H1 (cell line): ENCODE measurements at regions not wholly inside any gene's neighbourhood (a gene's known extent, or its start where the extent isn't known, plus 50 kb on each side); places are given as distances from the start of the nearest gene placed in this dataset.

Source experiments
- CHD1 ChIP-seq: IDR thresholded peaks from 2 replicates; pipeline ENCODE4 v1.6.1; 2012; ENCODE audit warnings: low read depth, low read length, improper control_type of control experiment
- CHD2 ChIP-seq: IDR thresholded peaks from 2 replicates; pipeline ENCODE4 v1.6.1; 2012; ENCODE audit warnings: low read length, improper control_type of control experiment
- CTCF ChIP-seq, 3 experiments: IDR thresholded peaks; 1 replicate in 2 of 3; 2 replicates in 1 of 3; pipeline versions ENCODE4 v1.5.1 to v1.6.1; 2011; ENCODE audit warnings: low read length in 3 of 3, mild to moderate bottlenecking in 3 of 3, inconsistent platforms in 2 of 3, low read depth in 1 of 3, moderate library complexity in 1 of 3; ENCODE audit not compliant: insufficient read depth in 1 of 3; ENCODE audit errors: control extremely low read depth in 1 of 3
- MAX ChIP-seq: IDR thresholded peaks from 2 replicates; pipeline ENCODE4 v1.6.1; 2012; ENCODE audit warnings: inconsistent platforms
- NRF1 ChIP-seq: IDR thresholded peaks from 2 replicates; pipeline ENCODE4 v1.6.1; 2011; ENCODE audit warnings: mild to moderate bottlenecking, low read depth, low read length, improper control_type of control experiment
- SP1 ChIP-seq: IDR thresholded peaks from 2 replicates; pipeline ENCODE4 v1.6.1; 2011; ENCODE audit warnings: low read depth, low read length
- TAF1 ChIP-seq: IDR thresholded peaks from 2 replicates; pipeline ENCODE4 v1.6.1; 2011; ENCODE audit warnings: mild to moderate bottlenecking, low read depth, low read length
- TCF12 ChIP-seq: IDR thresholded peaks from 2 replicates; pipeline ENCODE4 v1.6.1; 2011; ENCODE audit warnings: low read depth, mild to moderate bottlenecking, low read length
- TEAD4 ChIP-seq: IDR thresholded peaks from 2 replicates; pipeline ENCODE4 v1.6.1; 2012; ENCODE audit warnings: low read depth, low read length, inconsistent platforms, mixed read lengths

GRCh38 chr10:49243139-49243538 lies 54.9 kb upstream of the TMEM273 start:
- TF ChIP-seq TAF1 (no peak), NRF1 (no peak), TCF12 (no peak), CHD1 (no peak), TEAD4 (no peak), CHD2 (no peak), MAX (no peak), CTCF (IDR thresholded peaks at IDR 0.05; ENCODE audit: control extremely low read depth in 1 of 3, insufficient read depth in 1 of 3, low read depth in 1 of 3, low read length in 3 of 3) (no peak), SP1 (no peak)
